ENCODE measurements at regions not wholly inside any gene's neighbourhood (a gene's known extent, or its start where the extent isn't known, plus 50 kb on each side); places are given as distances from the start of the nearest gene placed in this dataset.

DNA sequence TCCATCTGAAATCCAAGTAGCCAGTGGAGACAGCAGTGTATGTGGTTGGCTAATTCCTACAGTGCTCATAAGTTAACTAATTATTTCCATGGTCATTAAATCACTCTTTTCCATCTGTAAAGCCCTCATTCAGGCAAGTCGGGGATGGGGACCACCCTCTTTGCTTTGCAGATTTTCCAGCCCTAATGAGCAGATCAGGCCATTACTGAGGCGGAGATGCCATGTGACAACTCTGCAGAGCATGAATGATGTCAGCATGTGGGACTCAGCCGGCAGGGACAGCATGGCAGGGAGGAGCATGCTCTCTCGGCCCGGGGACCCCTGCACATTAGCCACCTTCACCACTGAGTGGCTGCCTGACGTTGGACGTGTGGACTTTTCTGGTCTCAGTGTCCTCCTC lies 623.3 kb upstream of the CDH4 start:
- no peak for ATAC-seq
- TF ChIP-seq, protein P1, sequence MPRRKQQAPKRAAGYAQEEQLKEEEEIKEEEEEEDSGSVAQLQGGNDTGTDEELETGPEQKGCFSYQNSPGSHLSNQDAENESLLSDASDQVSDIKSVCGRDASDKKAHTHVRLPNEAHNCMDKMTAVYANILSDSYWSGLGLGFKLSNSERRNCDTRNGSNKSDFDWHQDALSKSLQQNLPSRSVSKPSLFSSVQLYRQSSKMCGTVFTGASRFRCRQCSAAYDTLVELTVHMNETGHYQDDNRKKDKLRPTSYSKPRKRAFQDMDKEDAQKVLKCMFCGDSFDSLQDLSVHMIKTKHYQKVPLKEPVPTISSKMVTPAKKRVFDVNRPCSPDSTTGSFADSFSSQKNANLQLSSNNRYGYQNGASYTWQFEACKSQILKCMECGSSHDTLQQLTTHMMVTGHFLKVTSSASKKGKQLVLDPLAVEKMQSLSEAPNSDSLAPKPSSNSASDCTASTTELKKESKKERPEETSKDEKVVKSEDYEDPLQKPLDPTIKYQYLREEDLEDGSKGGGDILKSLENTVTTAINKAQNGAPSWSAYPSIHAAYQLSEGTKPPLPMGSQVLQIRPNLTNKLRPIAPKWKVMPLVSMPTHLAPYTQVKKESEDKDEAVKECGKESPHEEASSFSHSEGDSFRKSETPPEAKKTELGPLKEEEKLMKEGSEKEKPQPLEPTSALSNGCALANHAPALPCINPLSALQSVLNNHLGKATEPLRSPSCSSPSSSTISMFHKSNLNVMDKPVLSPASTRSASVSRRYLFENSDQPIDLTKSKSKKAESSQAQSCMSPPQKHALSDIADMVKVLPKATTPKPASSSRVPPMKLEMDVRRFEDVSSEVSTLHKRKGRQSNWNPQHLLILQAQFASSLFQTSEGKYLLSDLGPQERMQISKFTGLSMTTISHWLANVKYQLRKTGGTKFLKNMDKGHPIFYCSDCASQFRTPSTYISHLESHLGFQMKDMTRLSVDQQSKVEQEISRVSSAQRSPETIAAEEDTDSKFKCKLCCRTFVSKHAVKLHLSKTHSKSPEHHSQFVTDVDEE (CRISPR knock-in tag; IDR thresholded peaks at IDR 0.05) = no peak
- TF ChIP-seq, protein P2, sequence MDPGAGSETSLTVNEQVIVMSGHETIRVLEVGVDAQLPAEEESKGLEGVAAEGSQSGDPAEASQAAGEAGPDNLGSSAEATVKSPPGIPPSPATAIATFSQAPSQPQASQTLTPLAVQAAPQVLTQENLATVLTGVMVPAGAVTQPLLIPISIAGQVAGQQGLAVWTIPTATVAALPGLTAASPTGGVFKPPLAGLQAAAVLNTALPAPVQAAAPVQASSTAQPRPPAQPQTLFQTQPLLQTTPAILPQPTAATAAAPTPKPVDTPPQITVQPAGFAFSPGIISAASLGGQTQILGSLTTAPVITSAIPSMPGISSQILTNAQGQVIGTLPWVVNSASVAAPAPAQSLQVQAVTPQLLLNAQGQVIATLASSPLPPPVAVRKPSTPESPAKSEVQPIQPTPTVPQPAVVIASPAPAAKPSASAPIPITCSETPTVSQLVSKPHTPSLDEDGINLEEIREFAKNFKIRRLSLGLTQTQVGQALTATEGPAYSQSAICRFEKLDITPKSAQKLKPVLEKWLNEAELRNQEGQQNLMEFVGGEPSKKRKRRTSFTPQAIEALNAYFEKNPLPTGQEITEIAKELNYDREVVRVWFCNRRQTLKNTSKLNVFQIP (CRISPR knock-in tag; IDR thresholded peaks at IDR 0.05; ENCODE audit: borderline replicate concordance, low read depth) = no peak
- TF ChIP-seq ZNF70 (CRISPR knock-in tag; IDR thresholded peaks at IDR 0.05) (no peak), PPARA (CRISPR knock-in tag; IDR thresholded peaks at IDR 0.05; ENCODE audit: borderline replicate concordance) (no peak), CSDC2 (CRISPR knock-in tag; IDR thresholded peaks at IDR 0.05) (no peak), BACH2 (CRISPR knock-in tag; IDR thresholded peaks at IDR 0.05; ENCODE audit: borderline replicate concordance) (no peak)

GRCh38 chr20:60629206-60629605 lies 622.9 kb upstream of the CDH4 start:
- TF ChIP-seq SNAI2 (CRISPR knock-in tag; IDR thresholded peaks at IDR 0.05) (no peak), BACH2 (CRISPR knock-in tag; IDR thresholded peaks at IDR 0.05; ENCODE audit: borderline replicate concordance) (no peak), ZFP3 (CRISPR knock-in tag; IDR thresholded peaks at IDR 0.05) (no peak)
- ATAC-seq = no peak

DNA sequence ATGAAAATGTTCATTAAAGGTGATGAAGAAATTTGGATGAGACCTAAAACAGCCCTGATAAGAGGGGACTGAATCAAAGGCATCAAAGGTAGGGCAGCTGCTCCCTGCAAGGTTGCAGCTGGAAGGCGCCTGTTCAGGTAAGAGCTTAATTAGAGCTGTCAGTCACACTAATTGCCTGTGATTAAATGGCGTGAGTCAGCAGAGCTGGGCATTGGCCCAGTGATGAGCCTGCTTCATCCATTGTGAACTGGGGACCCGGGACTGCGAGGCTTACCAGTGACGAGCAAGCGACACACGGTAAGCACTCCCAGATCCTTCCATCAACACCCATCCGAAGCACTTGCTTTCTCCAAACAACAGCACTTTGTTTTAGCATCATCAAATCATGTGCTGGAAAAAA lies 621.5 kb upstream of the CDH4 start:
- TF ChIP-seq BACH2 (CRISPR knock-in tag; IDR thresholded peaks at IDR 0.05; ENCODE audit: borderline replicate concordance) = no peak
- TF ChIP-seq ZNF70 (CRISPR knock-in tag; IDR thresholded peaks at IDR 0.05) = no peak
- no peak for TF ChIP-seq ZC3H10 (CRISPR knock-in tag; IDR thresholded peaks at IDR 0.05)
- TF ChIP-seq CSDC2 (CRISPR knock-in tag; IDR thresholded peaks at IDR 0.05) = no peak
- TF ChIP-seq, protein P1 (CRISPR knock-in tag; IDR thresholded peaks at IDR 0.05) = no peak
- no peak for TF ChIP-seq CSRNP3 (CRISPR knock-in tag; IDR thresholded peaks at IDR 0.05)
- TF ChIP-seq OSR1 (CRISPR knock-in tag; IDR thresholded peaks at IDR 0.05) = no peak
- TF ChIP-seq PATZ1 (CRISPR knock-in tag; IDR thresholded peaks at IDR 0.05; ENCODE audit: borderline replicate concordance) = no peak
- TF ChIP-seq SNAI2 (CRISPR knock-in tag; IDR thresholded peaks at IDR 0.05) = no peak
- no peak for TF ChIP-seq ZNF8 (CRISPR knock-in tag; IDR thresholded peaks at IDR 0.05)
- TF ChIP-seq ZNF565 (CRISPR knock-in tag; conservative IDR thresholded peaks at IDR 0.05; ENCODE audit: low read depth) = no peak
- TF ChIP-seq RARB (CRISPR knock-in tag; IDR thresholded peaks at IDR 0.05) = no peak
- no peak for TF ChIP-seq GLIS3 (CRISPR knock-in tag; IDR thresholded peaks at IDR 0.05)

GRCh38 chr20:60631585-60632287 lies 620.3 kb upstream of the CDH4 start:
- TF ChIP-seq, protein P1 (CRISPR knock-in tag; IDR thresholded peaks at IDR 0.05) = no peak
- TF ChIP-seq TCF4 (CRISPR knock-in tag; IDR thresholded peaks at IDR 0.05; ENCODE audit: borderline replicate concordance) (no peak), CSRNP3 (CRISPR knock-in tag; IDR thresholded peaks at IDR 0.05) (no peak)
- ATAC-seq = no peak

More for the DNA sequence above, 621.5 kb upstream of the CDH4 start:
- no peak for ATAC-seq
